AG04449 (cell line): ENCODE measurements at regions not wholly inside any gene's neighbourhood (a gene's known extent, or its start where the extent isn't known, plus 50 kb on each side); places are given as distances from the start of the nearest gene placed in this dataset.

Experiments used
- CTCF ChIA-PET: fragments of 350-600 bp; formaldehyde crosslinking; extraction: SDS; loops from one replicate; lab custom pipeline; 2021; ENCODE audit warnings: antibody characterized with exemption; lab: Yijun Ruan, JAX
- POLR2A ChIA-PET: fragments of 400-600, 350-600 bp; formaldehyde crosslinking; extraction: SDS; loops from one replicate; lab custom pipeline; 2020; ENCODE audit warnings: antibody characterized with exemption, inconsistent platforms; lab: Yijun Ruan, JAX
- DNase-seq: peaks from one replicate; pipeline ENCODE4 v3.0.0-alpha.2; 2010; ENCODE audit warnings: low read depth, low spot score
- H3K4me3 ChIP-seq: 2 replicates; pipeline ENCODE4 v1.5.1; 2011; ENCODE audit warnings: low read depth, mild to moderate bottlenecking, control low read depth, low read length
- CTCF ChIP-seq: IDR thresholded peaks from one replicate; pipeline ENCODE4 v1.5.1; 2011; ENCODE audit warnings: mild to moderate bottlenecking, moderate library complexity, low read length, control low read depth, inconsistent platforms; ENCODE audit not compliant: insufficient read depth; ENCODE audit errors: missing control alignments

GRCh38 chr5:15183520-15183919 lies 311.9 kb upstream of the ANKH start:
- DNase-seq = no peak
- no peak overlapping the region for H3K4me3 ChIP-seq
- ChIA-PET POLR2A (no interaction called here), CTCF (no interaction called here)
- peak; percentile 19 for TF ChIP-seq CTCF

- TF ChIP-seq CTCF = no peak
- CTCF ChIA-PET = no interaction called here
- POLR2A ChIA-PET = no interaction called here
- DNase-seq = no peak
- H3K4me3 ChIP-seq = no peak overlapping the region
Measured at GRCh38 chr5:15170173-15170572, 298.6 kb upstream of the ANKH start.

- ChIA-PET CTCF (no interaction called here), POLR2A (no interaction called here)
- no peak overlapping the region for H3K4me3 ChIP-seq
- no peak for DNase-seq
- TF ChIP-seq CTCF = no peak
Measured at GRCh38 chr5:15168358-15168757, 296.8 kb upstream of the ANKH start.

GRCh38 chr5:15160091-15160490 lies 288.5 kb upstream of the ANKH start:
- POLR2A ChIA-PET = no interaction called here
- no peak overlapping the region for H3K4me3 ChIP-seq
- no peak for TF ChIP-seq CTCF
- CTCF ChIA-PET = no interaction called here
- DNase-seq = no peak

GRCh38 chr5:15159606-15160005 lies 288.0 kb upstream of the ANKH start:
- TF ChIP-seq CTCF = no peak
- POLR2A ChIA-PET = no interaction called here
- H3K4me3 ChIP-seq = no peak overlapping the region
- CTCF ChIA-PET = no interaction called here
- no peak for DNase-seq

GRCh38 chr5:15142458-15142857 lies 270.9 kb upstream of the ANKH start:
- POLR2A ChIA-PET = no interaction called here
- no peak for DNase-seq
- CTCF ChIA-PET = no interaction called here
- H3K4me3 ChIP-seq = no peak overlapping the region
- no peak for TF ChIP-seq CTCF

- ChIA-PET CTCF (no interaction called here), POLR2A (no interaction called here)
- TF ChIP-seq CTCF = no peak
- no peak overlapping the region for H3K4me3 ChIP-seq
- DNase-seq = no peak
Measured at GRCh38 chr5:15137414-15137813, 265.8 kb upstream of the ANKH start.
